ENCODE measurements at regions not wholly inside any gene's neighbourhood (a gene's known extent, or its start where the extent isn't known, plus 50 kb on each side); places are given as distances from the start of the nearest gene placed in this dataset.

DNA sequence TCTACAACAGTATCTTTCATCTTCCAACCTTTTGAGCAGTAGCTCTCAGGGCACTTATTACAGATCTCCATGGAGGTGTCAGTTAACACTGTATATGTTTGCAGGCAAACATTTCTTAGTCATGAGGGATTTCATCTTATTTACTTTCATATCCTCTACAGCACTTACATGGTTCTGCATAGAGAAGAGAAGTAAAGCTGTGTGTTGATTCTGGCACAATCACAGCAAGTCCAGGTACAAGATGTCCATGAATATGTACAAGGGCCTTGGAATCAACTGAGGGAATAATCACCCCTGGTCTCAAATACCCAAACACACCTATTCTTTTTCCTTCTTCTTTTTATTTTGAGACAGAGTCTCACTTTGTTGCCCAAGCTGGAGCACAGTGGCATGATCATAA lies 142.0 kb upstream of the TRPM3 start:
- Histone ChIP-seq H2BK120ac (replicated peaks; ENCODE audit: low read depth, low read length) (no peak overlapping the region), H2BK15ac (ENCODE audit: low read length) (no peak overlapping the region), H3K23me2 (ENCODE audit: low read depth, low read length) (no peaks in the 10 kb centered on the region), H4K20me1 (replicated peaks in 1 of 2; ENCODE audit: control insufficient read depth in 1 of 2, insufficient read depth in 2 of 2, low read length in 2 of 2) (no peaks in the 10 kb centered on the region), H3K23ac (ENCODE audit: insufficient read length) (no peak overlapping the region), H2AK5ac (ENCODE audit: low read depth, low read length) (no peak overlapping the region), H3K9me3 (ENCODE audit: insufficient read depth in 2 of 2, low read depth in 1 of 2, low read length in 1 of 2) (no peaks in the 10 kb centered on the region), H3K9ac (replicated peaks in 1 of 4; ENCODE audit: extremely low read depth in 1 of 4, low read depth in 3 of 4, low read length in 3 of 4) (no peak overlapping the region), H4K5ac (ENCODE audit: insufficient read length, low read depth, low read length) (no peak overlapping the region), H3K79me1 (ENCODE audit: low read depth, low read length) (no peaks in the 10 kb centered on the region), H3K4me1 (replicated peaks in 1 of 4; ENCODE audit: control insufficient read depth in 3 of 4, insufficient read depth in 4 of 4, low read length in 3 of 4) (no peaks in the 10 kb centered on the region), H3K4me3 (ENCODE audit: extremely low read depth in 1 of 4, insufficient read depth in 2 of 4, low read depth in 3 of 4, low read length in 4 of 4) (no peak overlapping the region), H3K27ac (ENCODE audit: low read depth, low read length) (no peak overlapping the region), H4K91ac (replicated peaks; ENCODE audit: insufficient read length, low read length) (no peak overlapping the region), H2BK5ac (ENCODE audit: low read depth, low read length) (no peak overlapping the region), H3K14ac (ENCODE audit: insufficient read length) (no peak overlapping the region), H3K56ac (replicated peaks; ENCODE audit: insufficient read length, low read depth, low read length) (no peak overlapping the region), H3K4me2 (ENCODE audit: insufficient read depth in 1 of 2, low read depth in 2 of 2, low read length in 2 of 2) (no peak overlapping the region), H2BK12ac (ENCODE audit: low read depth, low read length) (no peak overlapping the region), H2BK20ac (ENCODE audit: low read length) (no peak overlapping the region), H3K4ac (replicated peaks; ENCODE audit: insufficient read length, low read depth, low read length) (no peak overlapping the region), H3K27me3 (replicated peaks in 1 of 4; ENCODE audit: control insufficient read depth in 3 of 4, extremely low read depth in 1 of 4, insufficient read depth in 3 of 4, low read length in 3 of 4) (no peaks in the 10 kb centered on the region), H3K36me3 (ENCODE audit: control insufficient read depth in 2 of 4, insufficient read depth in 4 of 4, low read length in 3 of 4) (no peaks in the 10 kb centered on the region), H3K18ac (ENCODE audit: extremely low read depth, low read length) (no peak overlapping the region), H2AFZ (ENCODE audit: low read length) (no peak overlapping the region), H4K8ac (ENCODE audit: extremely low read depth, insufficient read depth, low read length) (no peak overlapping the region), H3K79me2 (ENCODE audit: control insufficient read depth in 1 of 2, insufficient read depth in 2 of 2, low read length in 2 of 2) (no peaks in the 10 kb centered on the region)
- CTCF ChIA-PET (ENCODE audit: partially characterized antibody), result interaction anchor here (1.3 kb wide), 1 partner anchor 13 kb away, joined by 5 read pairs; no protein-coding TSS in a partner anchor
- DNase-seq (ENCODE audit: low read depth in 1 of 2, low spot score in 2 of 2) (no peak), FAIRE-seq (no peak)
- POLR2A ChIA-PET (ENCODE audit: partially characterized antibody), result no interaction called here
- TF ChIP-seq CHD1 (IDR thresholded peaks at IDR 0.05; ENCODE audit: low read depth, low read length) (no peak), CBX8 (IDR thresholded peaks at IDR 0.05; ENCODE audit: borderline replicate concordance, low read depth, low read length) (no peak), KDM5A (IDR thresholded peaks at IDR 0.05; ENCODE audit: low read length) (no peak), KDM1A (IDR thresholded peaks at IDR 0.05; ENCODE audit: borderline replicate concordance, low read length) (no peak), POLR2AphosphoS5 (IDR thresholded peaks at IDR 0.05; ENCODE audit: low read depth, low read length) (no peak), JUND (IDR thresholded peaks at IDR 0.05; ENCODE audit: low read length) (no peak), RNF2 (IDR thresholded peaks at IDR 0.05; ENCODE audit: borderline replicate concordance, low read depth, low read length, missing control alignments, poor library complexity, severe bottlenecking) (no peak), GABPA (IDR thresholded peaks at IDR 0.05; ENCODE audit: borderline replicate concordance, insufficient read depth, low read length) (no peak), SP4 (IDR thresholded peaks at IDR 0.05; ENCODE audit: low read length) (no peak), KDM4A (IDR thresholded peaks at IDR 0.05; ENCODE audit: low read depth, low read length, severe bottlenecking) (no peak)
- TF ChIP-seq, protein P1, sequence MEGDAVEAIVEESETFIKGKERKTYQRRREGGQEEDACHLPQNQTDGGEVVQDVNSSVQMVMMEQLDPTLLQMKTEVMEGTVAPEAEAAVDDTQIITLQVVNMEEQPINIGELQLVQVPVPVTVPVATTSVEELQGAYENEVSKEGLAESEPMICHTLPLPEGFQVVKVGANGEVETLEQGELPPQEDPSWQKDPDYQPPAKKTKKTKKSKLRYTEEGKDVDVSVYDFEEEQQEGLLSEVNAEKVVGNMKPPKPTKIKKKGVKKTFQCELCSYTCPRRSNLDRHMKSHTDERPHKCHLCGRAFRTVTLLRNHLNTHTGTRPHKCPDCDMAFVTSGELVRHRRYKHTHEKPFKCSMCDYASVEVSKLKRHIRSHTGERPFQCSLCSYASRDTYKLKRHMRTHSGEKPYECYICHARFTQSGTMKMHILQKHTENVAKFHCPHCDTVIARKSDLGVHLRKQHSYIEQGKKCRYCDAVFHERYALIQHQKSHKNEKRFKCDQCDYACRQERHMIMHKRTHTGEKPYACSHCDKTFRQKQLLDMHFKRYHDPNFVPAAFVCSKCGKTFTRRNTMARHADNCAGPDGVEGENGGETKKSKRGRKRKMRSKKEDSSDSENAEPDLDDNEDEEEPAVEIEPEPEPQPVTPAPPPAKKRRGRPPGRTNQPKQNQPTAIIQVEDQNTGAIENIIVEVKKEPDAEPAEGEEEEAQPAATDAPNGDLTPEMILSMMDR (IDR thresholded peaks at IDR 0.05; ENCODE audit: control extremely low read depth in 1 of 3, insufficient read depth in 1 of 3, low read depth in 1 of 3, low read length in 3 of 3), result no peak
